ENCODE measurements at regions not wholly inside any gene's neighbourhood (a gene's known extent, or its start where the extent isn't known, plus 50 kb on each side); places are given as distances from the start of the nearest gene placed in this dataset.

DNA sequence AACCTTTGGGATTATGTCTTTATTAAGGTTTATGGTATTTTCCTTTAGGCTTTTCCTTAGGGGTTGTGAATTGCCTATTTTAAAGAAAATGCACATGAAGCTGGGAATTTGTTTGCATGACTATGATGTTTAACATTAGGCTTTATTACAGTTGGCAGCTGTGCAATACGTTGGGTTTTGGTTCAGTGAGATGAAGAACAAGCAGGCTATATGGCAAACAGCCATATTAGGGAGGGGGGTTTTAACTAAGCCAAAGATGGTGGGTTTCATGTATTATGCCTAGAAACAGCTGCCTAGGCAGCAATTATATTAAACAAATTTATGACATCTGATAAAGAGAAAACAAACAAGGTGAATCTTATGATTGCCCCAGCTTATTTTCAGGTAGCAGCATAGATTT is 880.8 kb downstream of the FAM181B start:
- TF ChIP-seq, protein P1, sequence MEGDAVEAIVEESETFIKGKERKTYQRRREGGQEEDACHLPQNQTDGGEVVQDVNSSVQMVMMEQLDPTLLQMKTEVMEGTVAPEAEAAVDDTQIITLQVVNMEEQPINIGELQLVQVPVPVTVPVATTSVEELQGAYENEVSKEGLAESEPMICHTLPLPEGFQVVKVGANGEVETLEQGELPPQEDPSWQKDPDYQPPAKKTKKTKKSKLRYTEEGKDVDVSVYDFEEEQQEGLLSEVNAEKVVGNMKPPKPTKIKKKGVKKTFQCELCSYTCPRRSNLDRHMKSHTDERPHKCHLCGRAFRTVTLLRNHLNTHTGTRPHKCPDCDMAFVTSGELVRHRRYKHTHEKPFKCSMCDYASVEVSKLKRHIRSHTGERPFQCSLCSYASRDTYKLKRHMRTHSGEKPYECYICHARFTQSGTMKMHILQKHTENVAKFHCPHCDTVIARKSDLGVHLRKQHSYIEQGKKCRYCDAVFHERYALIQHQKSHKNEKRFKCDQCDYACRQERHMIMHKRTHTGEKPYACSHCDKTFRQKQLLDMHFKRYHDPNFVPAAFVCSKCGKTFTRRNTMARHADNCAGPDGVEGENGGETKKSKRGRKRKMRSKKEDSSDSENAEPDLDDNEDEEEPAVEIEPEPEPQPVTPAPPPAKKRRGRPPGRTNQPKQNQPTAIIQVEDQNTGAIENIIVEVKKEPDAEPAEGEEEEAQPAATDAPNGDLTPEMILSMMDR (IDR thresholded peaks at IDR 0.05), result no peak
- no peak for TF ChIP-seq POLR2AphosphoS5 (IDR thresholded peaks at IDR 0.05)
- TF ChIP-seq POLR2A (IDR thresholded peaks at IDR 0.05), result no peak
- no peak for TF ChIP-seq EP300 (IDR thresholded peaks at IDR 0.05)

Data from sigmoid colon (tissue), 4 donors.